Panc1 (cell line): ENCODE measurements at regions not wholly inside any gene's neighbourhood (a gene's known extent, or its start where the extent isn't known, plus 50 kb on each side); places are given as distances from the start of the nearest gene placed in this dataset.

Source experiments
- ATAC-seq: fragments of 200-7000 bp; cut with Tn5 transposase; 2 replicates; pipeline ENCODE4 v1.9.1; 2020; ENCODE audit warnings: mild to moderate bottlenecking, moderate library complexity
- BruUV-seq: library from RNA; stranded (reverse); fragments of 400-500 nt; replicated peaks from 2 replicates; lab custom pipeline; 2021; lab: Mats Ljungman, UMichigan
- CTCF ChIA-PET: fragments of 300-600 bp; sonication (Branson Sonifier 250); formaldehyde crosslinking; loops from one replicate; lab custom pipeline; 2022; ENCODE audit warnings: antibody characterized with exemption; lab: Charles Lee
- POLR2A ChIA-PET: fragments of 300-600 bp; sonication (Branson Sonifier 250); formaldehyde crosslinking; loops from one replicate; lab custom pipeline; 2022; ENCODE audit warnings: antibody characterized with exemption; lab: Charles Lee
- DNase-seq: peaks from one replicate; pipeline ENCODE4 v3.0.0-alpha.2; 2010; ENCODE audit warnings: low read depth, low spot score
- H3K27ac ChIP-seq: 2 replicates; pipeline ENCODE4 v1.5.1; 2011; ENCODE audit warnings: mild to moderate bottlenecking, low read length, inconsistent platforms
- H3K27me3 ChIP-seq: fragments of 200-500 bp; sonication (Bioruptor generic); 2 replicates; pipeline ENCODE4 v1.6.0; 2014; ENCODE audit warnings: low read length, inconsistent platforms; ENCODE audit not compliant: control insufficient read depth, insufficient read depth
- H3K36me3 ChIP-seq: fragments of 200-500 bp; sonication (Bioruptor generic); 2 replicates; pipeline ENCODE4 v1.5.1; 2014; ENCODE audit warnings: inconsistent platforms, mild to moderate bottlenecking, low read length, moderate library complexity; ENCODE audit not compliant: control insufficient read depth, insufficient read depth
- H3K4me1 ChIP-seq: 2 replicates; pipeline ENCODE4 v1.5.1; 2011; ENCODE audit warnings: inconsistent platforms, mild to moderate bottlenecking, low read length, moderate library complexity; ENCODE audit not compliant: control insufficient read depth, insufficient read depth
- H3K4me3 ChIP-seq, 2 experiments: 2 replicates each; pipeline ENCODE4 v1.5.1; 2011 to 2012; ENCODE audit warnings: low read depth in 2 of 2, low read length in 2 of 2, mild to moderate bottlenecking in 2 of 2, inconsistent platforms in 1 of 2, moderate library complexity in 1 of 2
- H3K9me3 ChIP-seq: fragments of 200-500 bp; sonication (Bioruptor generic); 2 replicates; pipeline ENCODE4 v1.5.1; 2014; ENCODE audit warnings: low read depth, mild to moderate bottlenecking, inconsistent platforms, low read length, moderate library complexity; ENCODE audit not compliant: control insufficient read depth, insufficient read depth
- CTCF ChIP-seq: fragments of 450-650 bp; IDR thresholded peaks from 2 replicates; pipeline ENCODE4 v1.5.1; 2017; ENCODE audit warnings: mild to moderate bottlenecking
- POLR2AphosphoS5 ChIP-seq: IDR thresholded peaks from 2 replicates; pipeline ENCODE4 v1.6.1; 2012; ENCODE audit warnings: mild to moderate bottlenecking, low read depth, low read length, moderate library complexity
- REST ChIP-seq, 2 experiments: IDR thresholded peaks; 2 replicates each; pipeline ENCODE4 v1.6.1; 2011 to 2012; ENCODE audit warnings: low read depth in 2 of 2, control low read depth in 1 of 2, low read length in 1 of 2, mild to moderate bottlenecking in 1 of 2, moderate library complexity in 1 of 2; ENCODE audit not compliant: insufficient read depth in 1 of 2
- SIN3A ChIP-seq: IDR thresholded peaks from 2 replicates; pipeline ENCODE4 v1.6.1; 2012; ENCODE audit warnings: low read depth, mild to moderate bottlenecking, low read length, moderate library complexity, borderline replicate concordance; ENCODE audit not compliant: insufficient read depth
- TCF7L2 ChIP-seq: IDR thresholded peaks from 2 replicates; pipeline ENCODE4 v1.6.1; 2011; ENCODE audit warnings: mild to moderate bottlenecking, low read depth, low read length, inconsistent platforms
- in situ Hi-C: cut with HindIII; loops from 2 replicates; pipeline ENCODE4 v1.10.0; 2016; ENCODE audit warnings: low sequenced_read_pairs, low pct_unique_long_range_greater_than_20kb
- intact Hi-C: fragments of 100-400 bp; cut with micrococcal nuclease; formaldehyde crosslinking; loops from one replicate; pipeline ENCODE4 v1.10.0; 2022; ENCODE audit not compliant: unreplicated experiment

GRCh38 chr3:163213838-163214237 is 1717.2 kb downstream of the OTOL1 start:
- Histone ChIP-seq H3K9me3 (peaks cover 2% of the 10 kb centered on the region; the same call in 1 of the 2 replicates), H3K4me3 (no peak overlapping the region), H3K36me3 (no peaks in the 10 kb centered on the region), H3K27ac (no peak overlapping the region), H3K4me1 (no peaks in the 10 kb centered on the region), H3K27me3 (no peaks in the 10 kb centered on the region)
- CTCF ChIA-PET: no interaction called here
- ATAC-seq: no peak
- no peak for DNase-seq
- BruUV-seq: no TSS peak
- POLR2A ChIA-PET: no interaction called here
- TF ChIP-seq SIN3A: no peak
- TF ChIP-seq CTCF: no peak
- TF ChIP-seq TCF7L2: no peak
- no peak for TF ChIP-seq REST (IDR thresholded peaks at IDR 0.05; ENCODE audit: insufficient read depth in 1 of 2, low read depth in 2 of 2, low read length in 1 of 2)
- TF ChIP-seq POLR2AphosphoS5: no peak
- in situ Hi-C loops (no loop called here), intact Hi-C loops (no loop called here)

- H3K9me3 ChIP-seq: no peaks in the 10 kb centered on the region
- ChIA-PET POLR2A (no interaction called here), CTCF (no interaction called here)
- TF ChIP-seq REST (IDR thresholded peaks at IDR 0.05; ENCODE audit: insufficient read depth in 1 of 2, low read depth in 2 of 2, low read length in 1 of 2): no peak
- TF ChIP-seq CTCF: no peak
- TF ChIP-seq SIN3A: no peak
- TF ChIP-seq TCF7L2: no peak
- TF ChIP-seq POLR2AphosphoS5: no peak
- H3K36me3 ChIP-seq: no peaks in the 10 kb centered on the region
- no TSS peak for BruUV-seq
- in situ Hi-C loops: no loop called here
- H3K27ac ChIP-seq: no peak overlapping the region
- no peaks in the 10 kb centered on the region for H3K27me3 ChIP-seq
- DNase-seq (no peak), ATAC-seq (no peak)
- intact Hi-C loops: no loop called here
- no peak overlapping the region for H3K4me3 ChIP-seq
- H3K4me1 ChIP-seq: no peaks in the 10 kb centered on the region
Observed at GRCh38 chr3:163196815-163197374, 1700.3 kb downstream of the OTOL1 start.
